ENCODE measurements at regions not wholly inside any gene's neighbourhood (a gene's known extent, or its start where the extent isn't known, plus 50 kb on each side); places are given as distances from the start of the nearest gene placed in this dataset.

DNA sequence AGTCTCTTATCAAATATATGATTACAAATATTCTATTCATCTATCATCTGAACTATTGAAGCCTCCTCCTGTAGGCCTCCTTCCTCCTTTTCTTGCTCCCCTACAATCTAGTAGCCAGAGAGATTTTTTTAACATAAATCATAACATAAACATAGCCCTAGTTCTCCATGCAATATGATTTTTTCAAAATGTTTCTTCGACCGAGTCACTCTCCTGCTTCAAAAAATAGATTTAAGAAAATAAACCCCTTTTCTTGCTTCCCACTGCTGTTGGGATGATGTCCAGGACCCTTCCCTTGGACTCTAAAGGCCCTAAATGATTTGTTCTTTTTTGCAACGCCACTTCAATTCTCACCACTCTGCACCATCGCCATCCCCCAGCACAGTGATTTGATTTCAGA, 319.7 kb upstream of the TSHZ3 start:
- no peak for DNase-seq

- no peak for DNase-seq
These were observed 321.7 kb upstream of the TSHZ3 start for GRCh38 chr19:31670931-31671330.

DNA sequence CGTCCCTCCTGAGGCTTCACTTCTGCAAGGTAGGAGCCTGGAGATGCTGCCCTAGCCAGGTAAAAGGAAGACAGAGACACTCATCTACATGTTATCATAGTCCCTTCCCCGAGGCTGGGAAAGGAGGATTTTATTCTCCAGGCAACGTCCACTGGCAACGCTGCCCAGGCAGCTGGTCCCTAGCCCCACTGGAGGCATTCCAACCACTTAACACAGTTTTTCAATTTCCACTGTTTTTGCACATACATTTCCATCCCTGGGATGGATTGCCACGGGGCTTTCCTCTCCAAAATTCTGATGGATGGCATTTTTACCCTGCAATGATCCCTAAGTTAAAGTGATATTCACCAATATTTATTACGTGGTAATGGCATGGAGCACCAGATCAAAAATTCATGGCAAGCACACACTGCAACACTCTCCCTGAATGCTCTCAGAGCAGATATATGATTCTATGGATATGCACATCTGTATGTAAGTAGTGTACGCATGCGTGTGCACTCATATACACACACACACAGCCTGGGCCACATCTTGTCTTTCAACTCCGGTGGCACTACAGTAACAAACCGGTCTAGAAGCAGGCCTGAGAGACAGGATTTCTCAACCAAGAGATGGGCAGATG, 322.3 kb upstream of the TSHZ3 start:
- DNase-seq, result no peak

DNA sequence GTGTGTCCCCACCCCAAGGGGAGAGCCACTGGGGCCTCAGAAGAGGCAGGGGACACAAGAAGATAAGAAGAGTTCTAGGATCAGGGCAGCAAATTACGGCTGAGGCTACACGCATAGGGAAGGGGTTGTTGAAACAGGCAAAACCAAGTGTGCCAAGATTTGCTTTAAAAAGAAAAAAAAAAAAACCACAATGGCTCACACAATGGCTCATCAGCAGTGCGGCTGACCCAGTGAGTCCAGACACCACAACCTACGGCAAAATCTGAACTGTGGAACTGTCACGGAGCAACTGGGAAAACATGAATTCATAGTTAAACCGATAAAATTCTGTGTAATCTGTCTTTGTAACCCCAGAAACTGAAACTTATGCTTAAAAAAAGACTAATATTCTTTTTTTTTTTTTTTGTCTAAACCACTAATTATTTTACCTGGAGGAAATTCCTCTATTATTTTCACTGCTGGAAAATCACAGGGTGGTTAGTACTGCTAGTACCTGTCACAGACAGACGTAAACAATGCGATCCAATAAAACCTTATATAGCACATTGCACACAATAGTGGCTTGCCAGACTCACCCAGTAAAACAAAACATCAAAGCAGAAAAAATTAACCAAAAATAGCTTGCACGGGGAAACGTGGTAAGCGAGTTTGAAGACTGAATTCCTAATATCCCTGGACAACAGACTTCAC, 325.4 kb upstream of the TSHZ3 start:
- peak; percentile 65 for DNase-seq

DNA sequence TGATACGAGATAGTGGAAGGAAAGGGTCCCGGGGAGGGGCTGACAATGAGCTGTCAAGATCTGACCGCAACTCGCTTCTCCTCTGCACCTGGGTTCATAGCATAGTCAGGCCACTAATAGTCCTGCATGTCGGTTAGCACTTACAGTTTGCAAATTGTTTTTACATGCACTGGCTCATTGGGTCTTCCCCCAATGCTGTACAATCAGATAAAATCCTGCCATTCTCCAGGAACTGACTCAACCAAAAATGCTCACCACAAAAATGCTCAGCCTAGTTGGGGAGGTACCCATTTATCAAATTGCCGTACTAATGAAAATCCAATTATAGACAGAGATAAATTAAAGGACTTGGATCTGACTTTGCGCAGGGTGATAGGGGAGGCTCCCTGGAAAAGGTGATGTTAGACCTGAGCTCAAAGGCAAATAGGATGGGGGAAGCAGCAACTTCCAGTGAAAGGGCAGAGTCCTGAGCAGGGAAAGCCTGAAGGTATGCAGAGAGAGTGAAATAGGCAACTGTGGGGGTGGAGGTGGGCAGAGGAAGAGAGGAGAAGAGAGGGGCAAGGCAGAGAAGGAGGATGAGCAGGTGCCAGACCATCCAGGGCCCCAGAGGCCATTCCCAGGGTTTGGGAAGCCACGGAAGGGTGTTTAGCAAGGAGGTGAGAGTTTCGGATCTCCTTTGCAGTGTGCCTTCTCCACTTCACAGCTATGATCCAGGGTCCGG, 326.1 kb upstream of the TSHZ3 start:
- DNase-seq, result peak; percentile 86

DNA sequence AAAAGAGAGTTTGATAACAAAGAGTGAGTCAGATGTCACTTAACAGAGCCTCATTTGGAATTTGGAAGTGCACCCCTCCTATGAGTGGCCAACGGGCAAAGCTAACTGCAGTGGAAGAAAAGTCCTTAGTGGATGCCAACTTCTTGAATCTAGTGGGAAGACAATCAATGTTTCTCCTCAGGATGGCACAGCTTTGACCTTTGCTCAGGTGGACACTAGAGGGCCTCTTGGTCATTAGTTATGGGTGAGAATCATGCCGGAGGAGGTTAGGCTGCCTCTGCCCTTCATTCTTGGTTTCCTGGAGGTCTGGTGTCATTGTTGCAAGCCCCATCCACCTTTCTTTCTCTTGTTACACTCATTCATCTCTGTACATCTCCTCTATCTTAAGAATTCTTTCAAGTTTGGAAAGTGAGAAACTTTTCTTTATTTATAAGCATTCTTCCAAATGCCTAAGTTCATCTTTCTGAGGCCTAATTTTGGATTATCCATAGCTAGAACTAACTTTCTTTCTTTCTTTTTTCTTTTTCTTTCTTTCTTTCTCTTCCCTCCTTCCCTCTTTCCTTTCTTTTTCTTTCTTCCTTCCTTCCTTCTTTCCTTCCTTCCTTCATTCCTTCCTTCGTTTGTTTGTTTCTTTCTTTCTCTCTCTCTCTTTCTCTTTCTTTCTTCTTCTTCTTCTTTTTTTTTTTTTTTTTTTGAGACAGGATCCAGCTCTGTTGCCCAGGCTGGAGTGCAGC, 327.2 kb upstream of the TSHZ3 start:
- no peak for DNase-seq

DNA sequence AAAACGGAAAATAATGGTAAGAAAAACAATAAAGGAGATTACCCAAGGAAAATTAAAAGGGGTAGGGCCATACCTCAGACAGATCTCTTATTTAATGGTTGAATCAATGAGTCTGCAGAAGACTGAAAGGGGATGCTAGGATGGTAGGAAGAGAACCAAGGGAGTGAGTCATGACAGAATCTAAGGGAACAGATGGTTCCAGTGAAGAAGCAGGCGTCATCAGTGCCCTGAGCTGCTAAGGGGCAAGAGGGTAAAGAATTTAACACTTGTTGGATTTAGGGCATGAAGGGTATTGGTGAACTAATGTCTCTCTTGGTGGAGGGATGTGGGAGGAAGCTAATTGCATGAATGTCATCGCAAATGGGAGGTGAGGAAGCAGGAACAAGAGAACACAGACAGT, 329.2 kb upstream of the TSHZ3 start:
- DNase-seq, result no peak

DNA sequence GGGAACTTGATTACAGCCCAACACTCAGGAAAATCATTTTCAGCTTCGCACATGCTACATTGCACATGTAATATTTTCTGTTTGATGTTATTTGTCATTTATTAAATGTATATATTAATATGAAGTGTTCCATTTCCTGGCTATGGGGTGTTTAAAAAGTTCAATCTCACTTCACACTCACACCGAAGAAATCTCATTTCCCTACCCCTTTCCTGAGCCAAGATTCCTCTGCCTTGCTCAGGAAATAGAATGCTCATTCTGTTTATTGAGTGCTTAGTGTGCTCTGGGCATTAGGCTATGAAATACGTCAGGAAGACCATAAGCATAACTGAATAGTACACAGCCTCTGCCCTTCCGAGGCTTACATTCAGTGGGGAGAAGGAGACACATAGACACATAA, 331.9 kb upstream of the TSHZ3 start:
- no peak for DNase-seq

GRCh38 chr19:31693131-31693932, 344.1 kb upstream of the TSHZ3 start:
- no peak for DNase-seq

DNA sequence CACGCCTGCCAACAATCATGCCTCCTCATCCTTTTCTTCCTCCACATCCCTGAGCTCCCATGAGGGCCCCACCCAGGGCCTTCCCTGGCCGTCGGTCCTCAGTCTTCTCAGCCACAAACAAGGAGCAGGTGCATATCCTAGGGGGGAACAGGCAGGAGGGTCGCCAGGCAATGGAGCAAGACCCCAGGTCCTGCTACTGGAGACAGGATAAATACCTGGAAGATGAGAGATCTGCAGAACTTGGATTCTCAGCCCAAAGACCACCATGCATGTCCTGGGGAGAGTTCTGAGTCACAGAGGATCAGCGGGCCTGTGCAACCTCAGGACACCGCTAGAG, 344.7 kb upstream of the TSHZ3 start:
- DNase-seq, result no peak

GRCh38 chr19:31694761-31695160, 345.5 kb upstream of the TSHZ3 start:
- DNase-seq, result no peak

DNA sequence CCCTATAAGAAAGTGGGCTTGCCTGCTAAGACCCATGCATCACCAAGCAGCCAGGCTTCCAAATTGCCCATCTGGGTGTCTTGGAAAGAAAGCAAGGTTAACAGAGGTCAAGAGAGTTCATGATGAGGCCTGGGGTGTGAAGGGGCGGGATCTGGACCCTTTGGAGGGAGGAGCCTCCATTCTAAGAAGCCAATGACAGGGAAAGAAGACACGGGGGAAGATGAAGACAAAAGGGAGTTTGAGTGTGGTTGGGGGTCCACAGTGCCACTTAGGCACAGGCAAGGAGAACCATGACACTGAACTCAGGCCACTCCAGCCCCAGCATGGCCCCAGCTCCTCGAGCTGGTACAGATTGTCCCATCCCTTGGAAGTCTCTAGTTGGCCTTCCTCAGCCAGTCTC, 350.2 kb upstream of the TSHZ3 start:
- DNase-seq, result no peak

DNA sequence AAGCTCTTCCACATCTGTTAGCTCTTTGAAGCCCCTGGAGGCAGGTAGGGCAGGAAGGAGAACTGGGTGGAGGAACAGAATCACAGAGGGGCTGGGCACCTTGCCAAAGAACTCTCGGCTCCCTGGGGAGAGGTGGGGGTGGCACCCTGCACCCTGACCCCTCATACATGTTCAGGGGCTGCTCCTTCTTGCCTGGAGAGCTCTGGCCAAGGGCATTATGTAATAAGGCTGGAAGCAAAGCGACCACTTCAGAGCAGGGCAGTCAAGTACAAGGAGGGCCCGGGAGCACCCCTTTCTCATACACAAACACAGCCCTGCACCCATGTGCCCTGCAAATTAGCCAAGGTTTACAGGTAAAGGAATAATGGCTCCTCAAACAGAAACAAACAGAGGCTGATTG, 351.9 kb upstream of the TSHZ3 start:
- DNase-seq, result no peak

DNA sequence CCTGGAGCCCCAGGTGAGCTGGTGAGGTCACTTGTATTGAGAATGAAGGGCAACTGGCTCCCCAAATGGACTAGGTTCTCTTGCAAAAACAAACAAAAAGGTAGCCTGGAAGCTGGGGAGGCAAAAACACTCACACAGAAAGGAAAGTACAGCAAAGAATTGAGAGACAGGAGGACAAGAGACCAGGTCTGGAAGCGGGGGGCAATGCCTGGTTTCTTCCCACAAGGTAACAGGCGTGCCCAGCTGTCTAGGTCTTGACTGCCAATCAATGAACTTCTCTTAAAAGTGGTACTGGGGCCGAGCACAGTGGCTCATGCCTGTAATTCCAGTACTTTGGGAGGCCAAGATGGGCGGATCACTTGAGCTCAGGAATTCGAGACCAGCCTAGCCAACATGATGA, 356.4 kb upstream of the TSHZ3 start:
- no peak for DNase-seq

DNA sequence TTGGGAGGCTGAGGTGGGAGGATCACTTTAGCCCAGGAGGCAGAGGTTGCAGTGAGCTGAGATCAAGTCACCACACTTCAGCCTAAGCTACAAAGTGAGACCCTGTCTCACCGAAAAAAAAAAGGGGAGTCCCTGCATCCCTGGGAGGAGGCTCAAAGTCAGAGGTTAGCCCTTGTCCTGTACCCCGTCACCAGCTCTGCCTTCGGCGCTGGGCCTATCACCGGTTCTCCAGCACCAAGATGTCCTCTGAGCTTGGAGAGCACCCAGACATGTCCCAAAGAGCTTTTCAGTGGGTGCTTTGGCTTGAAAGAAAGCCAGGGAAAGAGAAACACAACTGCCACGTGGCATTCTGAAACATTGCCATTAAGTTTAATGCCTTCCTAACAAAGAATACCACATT, 356.9 kb upstream of the TSHZ3 start:
- no peak for DNase-seq

- DNase-seq, result no peak
These were observed 357.7 kb upstream of the TSHZ3 start for GRCh38 chr19:31706691-31707620.

DNA sequence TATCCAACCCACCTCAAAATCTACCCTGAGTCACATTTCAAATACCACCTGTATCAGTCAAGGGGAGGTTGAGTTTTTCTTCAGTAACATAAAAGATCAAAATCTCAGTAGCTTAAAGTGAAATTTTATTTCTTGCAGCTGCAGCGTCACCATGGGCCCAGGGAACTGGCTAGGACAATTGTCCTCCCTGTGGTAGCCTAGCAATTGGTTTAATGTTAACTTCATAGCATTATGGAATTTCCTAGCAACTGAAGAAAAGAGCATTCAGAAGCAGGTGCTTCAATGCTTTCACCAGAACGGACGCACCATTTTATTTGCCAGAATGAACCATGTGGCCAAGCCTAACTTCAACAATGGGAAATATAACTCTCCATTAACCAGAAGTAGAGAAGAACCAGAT, 359.3 kb upstream of the TSHZ3 start:
- DNase-seq, result no peak

- no peak for DNase-seq
These were observed 360.2 kb upstream of the TSHZ3 start for GRCh38 chr19:31709476-31709875.

DNA sequence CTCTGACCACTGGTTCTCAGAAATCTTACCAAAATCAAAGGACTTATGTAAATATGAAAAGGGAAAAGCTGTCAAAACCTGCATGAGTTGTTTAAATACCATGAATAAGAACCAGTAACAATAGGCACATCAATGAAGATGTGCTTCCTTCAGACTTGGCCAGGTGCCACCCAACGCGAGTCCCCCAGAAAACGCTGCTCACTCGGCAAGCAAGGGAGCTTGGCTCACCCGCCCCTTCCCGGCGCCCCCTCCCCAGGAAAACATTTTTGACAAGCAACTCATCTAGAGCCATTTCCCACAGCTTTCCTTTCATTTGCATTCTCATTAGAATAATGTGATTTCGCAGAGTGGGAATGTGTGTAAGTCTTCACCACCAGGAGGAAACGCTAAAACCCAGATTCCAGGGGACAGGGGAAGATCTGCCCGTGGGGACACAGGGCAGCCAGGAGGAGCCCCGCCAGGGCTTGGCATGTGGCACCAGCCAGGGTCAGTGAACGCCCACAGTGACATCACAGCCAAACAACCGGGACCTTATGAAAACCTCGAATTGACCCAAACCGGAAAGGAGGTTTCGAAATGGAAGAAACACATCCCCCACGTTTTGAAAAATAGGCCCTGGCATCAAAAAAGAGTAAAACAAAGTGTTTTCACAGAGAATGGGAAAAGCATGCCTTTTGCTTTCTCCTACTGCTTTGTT, 366.2 kb upstream of the TSHZ3 start:
- DNase-seq, result no peak

- DNase-seq, result no peak
These were observed 367.6 kb upstream of the TSHZ3 start for GRCh38 chr19:31716826-31717225.

Data from fibroblast of skin of abdomen (primary cell).